DMS153 (cell line): ENCODE measurements at regions not wholly inside any gene's neighbourhood (a gene's known extent, or its start where the extent isn't known, plus 50 kb on each side); places are given as distances from the start of the nearest gene placed in this dataset.

Experiments used
- DNase-seq: peaks from one replicate; lab custom pipeline; 2025; lab: John Stamatoyannopoulos, UW

DNA sequence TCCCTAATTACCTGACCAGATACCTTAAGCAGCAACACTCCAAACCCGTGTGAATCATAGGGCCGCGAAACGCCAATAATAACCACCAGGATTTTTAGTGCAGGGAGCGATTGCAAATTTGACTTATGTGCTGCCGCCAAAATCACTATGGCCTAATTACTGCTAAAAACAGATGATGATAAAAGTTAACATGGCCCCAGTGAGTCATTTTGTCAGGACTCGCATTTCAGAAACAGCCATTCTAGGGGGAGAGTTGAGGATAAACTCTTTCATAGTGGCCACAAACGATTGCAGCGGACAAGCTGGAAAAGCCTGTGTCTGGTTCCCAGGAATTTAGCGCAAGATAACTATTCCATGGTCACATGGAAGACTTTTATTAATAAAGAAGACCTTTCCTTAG lies 103.4 kb downstream of the HLX start:
- no peak for DNase-seq

DNA sequence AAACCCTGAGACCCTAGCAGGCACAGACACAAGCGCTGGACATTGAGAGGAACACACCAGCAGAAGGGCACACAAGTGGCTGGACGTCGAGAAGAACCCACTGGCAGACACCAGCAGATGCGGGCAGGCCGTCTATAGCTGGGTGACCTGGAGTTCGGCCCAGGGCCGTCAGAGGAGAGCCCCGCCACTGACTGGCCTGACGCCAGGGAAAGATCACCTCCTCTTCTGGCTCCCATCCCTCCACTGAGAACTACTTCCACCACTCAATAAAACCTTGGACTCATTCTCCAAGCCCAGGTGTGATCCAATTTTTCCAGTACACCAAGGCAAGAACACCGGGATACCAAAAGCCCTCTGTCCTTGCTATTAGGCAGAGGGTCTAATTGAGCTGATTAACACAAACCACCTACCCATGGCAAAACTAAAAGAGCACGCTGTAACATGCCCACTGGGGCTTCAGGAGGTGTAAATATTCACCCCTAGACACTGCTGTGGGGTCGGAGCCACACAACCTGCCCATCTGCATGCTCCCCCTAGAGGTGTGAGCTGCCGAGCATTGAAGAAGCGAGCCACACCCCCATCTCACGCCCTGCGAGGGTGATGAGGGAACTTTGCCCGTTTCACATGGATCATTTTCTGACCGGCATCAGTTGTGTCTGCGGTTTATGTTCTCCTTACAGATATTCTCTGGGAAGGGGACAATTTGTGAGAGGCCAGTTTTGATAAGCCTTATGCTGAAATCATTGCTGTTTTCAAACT lies 104.8 kb downstream of the HLX start:
- DNase-seq = no peak

DNA sequence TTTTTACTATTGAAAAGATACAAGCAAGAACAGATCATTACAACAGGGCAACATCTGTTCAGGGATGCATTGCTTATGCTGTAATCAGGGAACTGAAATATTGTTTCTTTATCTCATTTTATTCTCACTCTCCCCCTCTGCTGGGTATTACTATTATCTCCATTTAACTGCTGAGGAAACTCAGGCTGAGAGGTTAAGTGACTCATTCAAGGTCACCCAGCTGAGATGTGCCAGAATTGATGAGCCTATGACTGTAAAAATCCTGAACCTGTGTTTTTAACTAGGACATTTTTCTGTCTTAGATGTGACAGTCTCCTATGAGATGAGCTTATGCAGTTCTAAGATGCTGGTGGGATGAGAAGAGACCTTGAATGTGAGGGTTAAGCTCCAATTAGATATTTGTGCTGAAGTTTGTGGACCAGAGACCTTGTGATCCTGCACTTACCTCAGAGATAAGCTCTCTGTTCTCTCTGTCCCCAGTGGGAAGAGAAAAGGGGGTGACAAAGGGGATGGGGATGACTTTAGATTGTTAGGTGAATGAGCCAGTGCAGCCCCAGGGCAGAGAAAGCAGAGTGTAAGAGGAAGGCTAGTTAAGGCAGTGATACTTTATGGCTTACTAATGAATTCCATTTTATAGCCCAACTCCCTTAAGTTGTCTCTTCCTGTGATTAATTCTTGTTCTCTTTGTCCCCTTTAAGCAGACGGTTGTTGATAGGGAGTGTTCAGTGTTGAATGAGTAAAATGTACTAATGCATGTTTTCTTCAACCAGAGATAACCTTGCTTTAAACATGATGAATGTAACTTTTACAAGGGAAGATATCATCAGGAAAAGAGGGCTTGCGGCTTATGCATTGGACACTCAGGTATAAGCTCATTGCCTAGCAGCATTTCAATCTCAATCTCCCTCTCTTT lies 111.4 kb downstream of the HLX start:
- peak; percentile 6 for DNase-seq

DNA sequence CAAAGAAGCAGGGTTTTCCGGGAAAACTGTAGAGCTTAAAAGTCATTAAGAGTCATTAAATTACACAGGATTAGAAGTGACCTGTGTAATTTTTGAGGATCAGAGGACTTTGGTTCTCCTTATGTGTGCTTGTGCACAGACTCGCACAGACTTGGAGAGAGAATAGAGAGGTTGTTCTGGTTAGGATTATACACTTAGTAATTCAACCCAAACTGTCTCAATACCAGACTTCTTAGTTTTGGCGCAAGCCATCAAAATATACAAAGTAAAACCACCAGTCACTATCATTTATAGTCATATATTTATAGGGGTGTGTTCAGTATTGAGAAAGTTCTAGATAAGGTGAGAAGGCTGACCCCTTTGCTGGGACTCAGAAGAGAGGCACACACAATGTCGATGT lies 112.3 kb downstream of the HLX start:
- no peak for DNase-seq

DNA sequence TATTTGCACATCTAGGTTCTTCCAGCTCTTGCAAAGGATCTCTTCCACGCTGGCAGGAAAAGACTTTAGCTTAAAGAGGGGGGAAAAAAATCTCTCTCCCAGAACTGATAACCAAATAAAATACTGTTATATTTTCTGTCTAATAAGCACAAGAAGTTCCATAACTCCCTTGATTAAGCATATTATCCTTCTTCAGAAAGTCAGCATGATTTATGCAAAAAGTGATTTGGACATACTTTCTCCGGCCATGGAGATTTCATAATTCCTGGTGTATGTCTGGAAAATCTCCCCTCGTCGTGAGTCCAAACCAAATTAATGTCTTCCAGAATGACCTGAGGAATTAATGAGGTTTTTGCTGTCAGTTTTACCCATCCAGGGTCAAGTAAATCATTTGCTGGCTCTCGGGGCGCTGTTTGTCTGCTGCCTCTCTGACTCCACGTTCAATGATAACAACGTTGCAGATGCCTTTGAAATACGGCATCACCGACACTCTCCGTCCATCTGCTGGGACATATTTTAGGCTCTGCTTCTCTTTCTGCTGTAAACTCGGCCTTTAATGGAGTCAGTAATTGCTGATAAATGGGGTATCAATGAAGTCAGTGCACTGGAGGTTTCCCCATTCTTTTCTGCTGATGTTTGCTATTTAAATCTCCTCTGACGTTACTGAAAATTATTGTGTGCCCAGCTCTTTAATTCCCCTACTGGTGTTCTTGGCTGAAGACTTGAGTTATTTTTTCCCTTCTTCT lies 112.9 kb downstream of the HLX start:
- DNase-seq = no peak

DNA sequence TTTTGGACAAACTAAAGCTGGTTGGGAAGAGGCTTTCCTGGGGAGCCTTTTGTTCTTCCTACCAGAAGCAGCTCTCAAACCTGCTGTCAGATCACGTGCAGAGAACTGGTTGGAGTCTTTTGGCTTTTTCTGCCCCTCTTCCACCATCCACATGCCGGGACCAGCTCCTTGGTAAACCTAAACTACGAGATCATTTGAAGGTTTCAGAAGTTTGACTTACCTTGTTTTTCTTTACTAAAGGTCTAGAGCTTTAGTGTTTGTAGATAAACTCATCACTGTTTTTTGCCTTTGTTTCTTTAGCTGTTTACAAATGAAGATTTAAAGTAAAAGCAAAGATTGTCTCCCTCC lies 113.4 kb downstream of the HLX start:
- no peak for DNase-seq

DNA sequence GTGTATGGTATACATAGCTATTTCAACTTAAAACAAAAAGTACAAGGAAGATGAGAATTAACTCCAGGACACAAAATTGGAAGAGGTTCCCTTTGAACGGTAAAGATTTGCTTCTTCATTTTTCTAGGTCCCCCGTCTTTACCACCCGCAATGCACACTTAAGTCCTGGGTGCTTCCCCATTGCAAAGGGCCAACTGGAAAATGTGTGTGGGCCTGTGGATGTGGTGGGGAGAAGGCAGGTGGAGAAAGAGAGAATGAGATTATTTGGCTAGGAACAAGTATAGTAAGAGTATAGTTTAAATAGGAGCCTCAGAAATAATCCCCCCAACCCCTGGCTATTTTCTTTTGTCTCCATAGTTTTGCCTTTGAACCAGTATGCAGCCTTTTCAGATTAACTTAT lies 115.4 kb downstream of the HLX start:
- no peak for DNase-seq

DNA sequence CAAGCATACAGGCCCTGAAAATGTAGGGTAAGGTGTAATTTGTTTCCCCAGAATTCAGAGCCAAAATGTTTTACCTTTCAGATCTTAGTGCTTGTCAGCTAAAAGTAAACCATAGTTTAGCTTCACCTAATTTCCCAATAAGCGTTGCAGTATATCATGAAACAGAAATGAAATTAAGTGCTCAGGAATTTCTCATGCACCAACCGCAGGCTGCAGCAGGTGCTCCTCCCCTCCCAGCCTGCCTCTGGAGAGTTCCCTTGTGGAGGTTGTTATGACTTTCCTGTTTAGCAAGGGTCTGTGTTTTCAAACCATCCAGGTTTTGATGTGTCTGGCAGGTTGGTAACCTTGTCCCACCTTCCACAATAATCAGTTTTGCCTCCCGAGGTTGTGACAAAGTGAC lies 118.5 kb downstream of the HLX start:
- DNase-seq = no peak

DNA sequence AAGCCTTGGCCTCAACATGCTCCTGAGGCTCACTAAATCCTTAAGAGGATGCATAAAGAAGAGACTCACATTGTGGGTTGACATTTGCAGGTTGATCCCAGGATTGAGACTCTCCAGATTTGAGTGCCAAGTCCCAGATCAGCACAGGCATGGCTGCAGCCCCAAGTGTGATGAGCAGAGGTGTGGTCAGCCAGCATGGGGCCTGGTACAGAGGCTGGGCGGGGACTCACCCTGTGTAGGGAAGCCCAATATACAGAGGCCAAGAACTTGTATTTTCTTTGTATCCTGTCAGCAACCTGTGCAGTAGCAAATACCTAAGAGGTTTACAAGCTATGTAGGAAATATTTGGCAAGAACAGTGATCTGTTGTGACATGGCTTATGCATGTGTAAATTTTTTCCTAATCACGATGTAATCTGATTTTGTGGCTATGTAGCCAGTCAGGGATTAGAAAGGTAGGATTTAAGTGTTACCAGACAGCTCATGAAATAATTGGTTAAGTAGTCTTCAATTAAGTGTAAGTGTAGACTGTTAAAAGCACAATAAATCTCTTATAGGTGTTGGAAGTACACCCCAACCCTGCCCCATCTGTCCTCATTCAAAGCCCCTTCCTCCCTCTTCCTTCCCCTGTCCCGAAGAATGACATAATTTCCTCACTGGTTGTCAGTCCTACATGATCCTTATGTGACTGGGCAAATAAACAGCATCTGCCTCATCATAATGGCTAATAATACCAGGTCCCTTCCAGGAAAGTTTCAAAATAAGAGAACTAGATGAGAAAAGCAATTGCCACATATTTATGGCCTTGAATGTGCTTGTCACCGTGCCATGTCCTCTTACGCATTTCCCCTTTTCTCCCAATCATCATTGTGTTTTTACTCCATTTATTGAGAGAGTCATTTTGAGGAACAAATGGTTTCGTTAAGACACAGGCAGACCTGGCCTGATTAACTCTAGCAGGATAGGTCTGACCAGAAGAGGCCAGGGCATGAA lies 120.9 kb downstream of the HLX start:
- DNase-seq = no peak

DNA sequence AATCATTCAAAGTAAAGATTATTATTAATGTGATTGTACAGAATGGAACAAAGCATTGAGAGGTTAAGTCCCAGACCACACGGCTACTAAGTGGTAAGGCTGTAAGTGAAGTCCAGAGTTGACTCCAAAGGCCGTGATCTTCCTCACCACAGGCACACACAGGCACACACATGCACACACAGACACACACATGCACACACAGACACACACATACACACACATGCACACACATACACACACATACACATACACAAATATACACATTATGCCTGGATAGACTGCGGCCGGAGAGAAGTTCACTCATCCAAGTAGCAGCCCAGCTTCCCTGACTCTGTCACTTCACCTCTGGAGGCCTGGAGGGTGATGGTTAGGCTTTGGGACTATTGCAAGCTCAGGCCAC lies 121.9 kb downstream of the HLX start:
- DNase-seq = no peak

DNA sequence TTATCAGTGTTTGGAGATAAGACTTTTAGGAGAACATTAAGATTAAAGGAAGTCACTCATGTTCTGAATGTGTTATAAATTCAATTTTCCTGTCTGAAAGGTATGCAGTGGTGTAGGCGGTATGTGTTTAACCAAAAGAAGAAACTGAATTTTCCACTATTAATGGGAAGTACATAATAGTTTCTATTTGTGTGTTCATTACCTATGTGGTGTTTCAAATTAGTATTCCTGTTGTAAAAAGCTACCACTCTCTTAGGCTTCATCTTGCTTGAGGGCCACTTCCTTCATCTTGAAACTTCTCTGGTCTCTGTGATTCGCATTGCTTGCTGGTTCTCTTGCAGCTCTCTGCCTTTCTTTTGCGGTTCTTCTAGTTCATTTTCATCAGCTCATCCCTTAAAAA lies 123.4 kb downstream of the HLX start:
- DNase-seq = no peak

DNA sequence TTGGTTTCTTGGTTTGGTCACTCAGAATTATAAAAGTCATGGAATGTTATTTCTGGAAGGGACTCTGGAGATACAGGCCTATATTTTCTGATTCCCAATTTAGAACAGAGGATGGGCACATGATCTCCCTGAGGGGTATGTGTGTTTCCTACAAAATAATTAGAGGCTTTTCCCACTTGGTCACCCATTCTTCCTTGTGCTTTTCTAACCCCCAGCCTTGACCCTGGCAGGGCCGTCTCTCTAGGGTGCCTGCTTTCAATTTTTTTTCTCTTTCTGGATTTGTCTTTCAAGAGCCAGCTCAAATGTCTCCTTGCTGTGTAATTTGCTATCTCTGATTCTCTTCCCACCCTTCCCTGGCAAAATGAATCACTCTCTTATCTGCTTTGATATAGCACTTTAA lies 131.9 kb downstream of the HLX start:
- DNase-seq = no peak

DNA sequence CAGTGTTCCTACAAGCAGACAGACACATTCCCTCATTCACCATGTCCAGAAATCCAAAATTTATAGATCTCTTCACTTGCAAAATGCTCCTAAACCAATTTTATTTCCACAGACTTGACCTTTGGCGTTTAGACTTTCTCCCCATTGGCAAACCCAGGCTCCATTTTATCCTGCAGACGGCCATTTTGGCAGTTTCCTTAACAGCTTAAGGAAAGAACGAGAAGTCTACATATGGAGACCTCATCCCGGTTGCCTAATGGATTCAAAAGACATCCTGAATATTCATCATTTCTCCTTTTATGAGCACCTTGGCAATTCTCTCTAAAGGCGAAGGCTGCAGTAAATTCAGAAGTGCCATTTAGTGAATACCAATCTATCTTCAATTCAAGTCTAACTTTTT lies 132.9 kb downstream of the HLX start:
- DNase-seq = no peak

DNA sequence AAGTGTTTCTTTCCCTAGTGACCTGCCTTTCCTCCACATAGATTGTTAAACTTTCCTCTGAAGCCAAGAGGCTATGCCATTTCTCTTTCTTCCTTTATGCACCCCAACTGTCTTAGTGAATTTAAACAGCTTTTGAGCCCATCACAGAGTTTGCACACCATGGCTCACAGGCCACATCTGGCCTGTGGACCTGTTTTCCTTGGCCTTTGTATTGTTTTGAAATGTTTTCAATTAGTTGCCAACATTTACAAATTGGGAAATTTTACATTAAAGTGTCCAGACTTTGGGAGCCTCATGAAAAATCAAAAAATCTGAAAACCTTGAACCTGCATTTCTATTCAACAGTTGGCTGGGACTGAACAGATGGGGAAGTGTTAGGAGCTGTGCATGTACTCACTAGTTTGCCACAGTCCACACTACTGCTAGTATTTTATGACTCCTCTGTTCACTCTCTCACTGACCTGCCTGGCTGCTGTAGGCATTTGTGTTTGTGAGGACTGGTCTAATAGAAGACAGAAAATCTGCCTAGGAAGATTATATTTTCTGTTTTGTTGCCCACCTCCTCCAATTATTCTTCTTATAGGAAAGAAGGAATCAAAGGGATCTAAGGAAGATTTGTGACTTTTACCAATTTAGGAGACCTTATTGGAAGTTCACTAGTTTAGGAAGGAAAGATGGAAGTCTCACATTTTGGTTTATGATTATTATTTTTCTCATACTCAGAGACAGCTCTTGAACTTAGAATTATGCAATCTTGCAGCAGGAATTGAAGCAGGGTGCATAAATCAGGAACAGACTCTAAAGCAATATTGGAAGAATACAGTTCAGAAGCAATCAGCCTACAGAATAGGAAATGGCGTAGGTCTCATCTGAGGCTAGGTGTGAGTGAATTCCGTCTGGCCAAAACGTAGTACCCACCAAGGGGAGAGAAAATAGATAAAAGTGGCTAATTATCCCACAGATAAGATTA lies 134.7 kb downstream of the HLX start:
- DNase-seq = no peak

DNA sequence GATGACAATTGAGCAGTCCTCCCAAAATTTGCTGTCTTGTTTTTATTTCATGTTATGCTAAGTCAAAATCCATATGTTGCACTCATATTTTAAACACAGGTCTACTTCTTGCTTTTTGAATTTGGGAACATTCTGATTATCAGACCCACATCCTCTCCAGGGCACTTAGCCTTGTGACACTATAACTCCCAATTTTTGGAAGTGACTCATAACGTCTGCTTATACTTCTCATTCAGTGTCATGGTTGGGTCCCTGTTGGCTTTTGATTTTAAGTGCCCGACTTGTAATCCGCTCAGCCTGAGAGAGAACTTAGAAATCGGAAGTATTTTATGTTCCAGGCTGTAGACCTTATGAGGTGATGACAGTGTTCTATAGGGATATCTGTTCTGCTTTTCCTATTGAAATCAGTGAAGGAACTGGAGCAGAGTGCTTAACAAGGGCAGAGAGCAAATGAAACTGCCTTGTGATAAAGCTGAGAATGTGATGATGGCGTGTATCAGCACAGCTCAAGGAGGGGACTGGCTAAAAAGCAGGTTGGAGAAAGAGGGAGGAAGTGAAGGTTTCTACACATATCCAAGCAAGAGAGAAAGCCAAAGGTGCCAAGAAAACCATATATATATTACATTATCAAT lies 136.0 kb downstream of the HLX start:
- DNase-seq = no peak

DNA sequence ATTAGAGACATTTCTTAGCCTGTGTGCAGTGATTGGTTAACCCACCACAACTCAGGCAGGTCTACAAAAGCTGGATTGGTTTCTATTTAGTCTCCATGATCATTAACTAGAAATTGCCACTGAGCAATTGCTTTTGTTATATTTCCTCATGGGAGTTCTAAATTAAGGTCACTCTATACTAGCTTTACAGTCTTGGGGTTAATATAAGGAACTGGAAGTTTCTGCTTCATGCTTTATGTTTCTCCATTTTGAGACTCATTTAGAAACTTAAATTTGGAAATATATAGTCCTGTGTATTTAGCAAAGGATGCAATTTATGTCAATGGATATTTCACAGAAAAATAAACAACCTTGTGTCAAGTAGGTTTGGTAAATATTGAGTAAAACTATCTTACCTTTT lies 137.5 kb downstream of the HLX start:
- no peak for DNase-seq

DNA sequence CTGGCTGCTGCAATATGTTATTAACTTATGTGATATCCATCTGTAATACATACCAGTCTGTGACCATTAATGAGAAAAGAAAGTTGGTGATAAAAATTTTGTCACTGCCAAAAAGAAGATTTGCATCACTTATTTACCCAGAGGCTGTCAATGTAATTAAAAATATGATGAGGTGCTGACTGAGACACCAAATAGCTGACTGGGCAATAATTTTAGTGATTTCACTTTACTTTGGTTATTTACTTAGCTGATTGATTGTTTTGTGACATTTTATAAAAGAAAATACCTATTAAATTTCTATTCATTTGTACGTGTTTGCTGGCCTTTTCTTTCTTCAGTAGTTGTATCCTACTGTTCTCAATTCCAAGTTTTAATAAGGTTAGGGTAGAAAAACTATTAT lies 139.2 kb downstream of the HLX start:
- no peak for DNase-seq

DNA sequence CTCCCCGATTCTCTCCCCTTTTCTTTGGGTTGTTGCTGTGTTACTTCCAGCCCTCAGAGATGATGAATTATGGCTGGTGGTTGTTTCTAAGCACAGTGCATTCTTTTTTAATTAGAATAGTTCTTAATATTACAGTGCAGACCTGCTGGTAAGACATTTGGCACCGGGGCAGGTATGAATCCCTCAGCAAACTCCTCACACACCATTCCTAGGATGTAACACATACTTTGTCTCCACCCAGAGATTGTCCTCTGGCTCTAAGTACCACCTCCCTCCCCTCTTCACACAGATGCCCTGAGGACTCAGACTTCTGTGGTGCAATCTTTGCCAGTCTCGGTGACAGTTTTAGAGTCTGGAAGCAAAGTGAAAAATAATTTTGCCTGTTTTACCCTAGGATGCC lies 143.1 kb downstream of the HLX start:
- no peak for DNase-seq

DNA sequence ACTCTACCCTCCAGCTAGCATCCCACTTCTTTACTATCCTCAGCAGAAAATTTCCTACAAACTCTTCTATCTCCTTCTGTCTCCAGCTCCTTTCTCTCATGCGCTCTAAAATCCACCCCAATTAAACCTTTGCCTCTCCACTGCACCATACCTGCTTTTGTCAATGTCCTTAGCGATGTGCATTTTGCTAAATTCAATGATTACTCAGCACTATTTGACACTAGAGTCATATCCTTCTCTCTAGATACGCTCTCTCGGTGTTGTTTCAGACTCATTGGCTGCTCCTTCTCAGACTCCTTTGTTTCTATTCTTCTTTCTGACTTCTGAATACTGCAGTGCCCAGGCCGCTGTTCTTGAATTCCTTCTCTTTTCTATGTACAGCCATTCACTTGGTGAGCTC lies 144.2 kb downstream of the HLX start:
- DNase-seq = no peak

DNA sequence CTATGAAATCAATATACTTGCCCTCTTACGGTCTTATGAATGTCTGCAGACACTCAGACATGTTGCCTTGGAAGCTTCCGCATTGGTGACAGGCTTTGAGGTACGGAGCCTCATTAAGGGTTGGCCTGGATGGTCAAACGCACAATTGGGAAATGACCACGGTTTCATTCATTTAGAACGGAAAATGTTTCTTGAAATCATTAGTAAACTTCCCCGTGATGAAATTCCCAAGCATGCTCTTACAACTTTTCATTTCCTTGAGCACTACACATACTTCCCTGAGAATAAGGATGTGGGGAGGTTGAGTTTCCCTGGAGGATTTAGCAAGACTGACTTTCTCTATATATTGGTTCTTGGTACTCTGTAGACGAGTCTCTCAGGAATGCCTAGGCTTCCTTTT lies 146.3 kb downstream of the HLX start:
- DNase-seq = no peak
